WTC11 (cell line): ENCODE measurements at regions not wholly inside any gene's neighbourhood (a gene's known extent, or its start where the extent isn't known, plus 50 kb on each side); places are given as distances from the start of the nearest gene placed in this dataset.

Source experiments
- ATAC-seq: fragments of 200-7000 bp; cut with Tn5 transposase; 2 replicates; pipeline ENCODE4 v1.10.0; 2021; ENCODE audit warnings: mild to moderate bottlenecking, moderate library complexity
- CTCF ChIA-PET: fragments of 300-600 bp; sonication (Branson Sonifier 250); formaldehyde crosslinking; loops from one replicate; lab custom pipeline; 2021; ENCODE audit warnings: antibody characterized with exemption; lab: Charles Lee
- POLR2A ChIA-PET: fragments of 350-600 bp; sonication (Branson Sonifier 250); formaldehyde crosslinking; loops from one replicate; lab custom pipeline; 2021; ENCODE audit warnings: antibody characterized with exemption; lab: Charles Lee
- DNase-seq: peaks from one replicate; pipeline ENCODE4 v3.0.0; 2021; ENCODE audit warnings: low spot score
- H3K27ac Mint-ChIP-seq: 2 replicates; pipeline ENCODE4 v1.8.0; 2021; ENCODE audit warnings: mixed read lengths
- H3K27me3 Mint-ChIP-seq: 2 replicates; pipeline ENCODE4 v1.8.0; 2021; ENCODE audit warnings: low read depth, mild to moderate bottlenecking, moderate library complexity, mixed read lengths
- H3K36me3 Mint-ChIP-seq: 2 replicates; pipeline ENCODE4 v1.8.0; 2021; ENCODE audit warnings: mixed read lengths
- H3K4me1 Mint-ChIP-seq: 2 replicates; pipeline ENCODE4 v1.8.0; 2022; ENCODE audit warnings: mixed read lengths
- H3K4me3 Mint-ChIP-seq: 2 replicates; pipeline ENCODE4 v1.8.0; 2021; ENCODE audit warnings: mild to moderate bottlenecking, moderate library complexity, mixed read lengths
- H3K9me3 Mint-ChIP-seq: 2 replicates; pipeline ENCODE4 v1.8.0; 2021; ENCODE audit warnings: mixed read lengths
- ATF3 ChIP-seq: sonication (generic); formaldehyde crosslinking; conservative IDR thresholded peaks from 2 replicates; pipeline ENCODE4 v1.8.1; 2022; ENCODE audit warnings: mild to moderate bottlenecking, missing genetic modification reagents
- CBFB ChIP-seq: sonication (generic); formaldehyde crosslinking; IDR thresholded peaks from 2 replicates; pipeline ENCODE4 v1.8.1; 2022; ENCODE audit warnings: mild to moderate bottlenecking, low read depth, missing genetic modification reagents
- ELF4 ChIP-seq: sonication (generic); formaldehyde crosslinking; IDR thresholded peaks from 2 replicates; pipeline ENCODE4 v1.8.1; 2022; ENCODE audit warnings: low read depth, mild to moderate bottlenecking, moderate library complexity, missing genetic modification reagents
- EMX1 ChIP-seq: fragments of 250-450 bp; sonication (Bioruptor Pico); IDR thresholded peaks from 2 replicates; pipeline ENCODE4 v1.8.0; 2021; ENCODE audit warnings: mild to moderate bottlenecking
- FOXP1 ChIP-seq: sonication (generic); formaldehyde crosslinking; IDR thresholded peaks from 2 replicates; pipeline ENCODE4 v1.8.0; 2022; ENCODE audit warnings: missing genetic modification reagents, mild to moderate bottlenecking, moderate library complexity, borderline replicate concordance
- FOXP4 ChIP-seq: sonication (generic); formaldehyde crosslinking; IDR thresholded peaks from 2 replicates; pipeline ENCODE4 v1.8.0; 2022; ENCODE audit warnings: mild to moderate bottlenecking, missing genetic modification reagents
- HMGXB4 ChIP-seq: sonication (generic); formaldehyde crosslinking; IDR thresholded peaks from 2 replicates; pipeline ENCODE4 v1.8.1; 2023; ENCODE audit warnings: mild to moderate bottlenecking, moderate library complexity, missing genetic modification reagents
- MXD4 ChIP-seq: fragments of 250-450 bp; sonication (Bioruptor Pico); IDR thresholded peaks from 2 replicates; pipeline ENCODE4 v1.8.0; 2021; ENCODE audit warnings: mild to moderate bottlenecking, moderate library complexity, borderline replicate concordance
- NFATC4 ChIP-seq: fragments of 250-450 bp; sonication (Bioruptor Pico); IDR thresholded peaks from 2 replicates; pipeline ENCODE4 v1.9.0; 2021; ENCODE audit warnings: mild to moderate bottlenecking
- NR1H2 ChIP-seq: sonication (generic); formaldehyde crosslinking; IDR thresholded peaks from 2 replicates; pipeline ENCODE4 v1.9.0; 2021; ENCODE audit warnings: mild to moderate bottlenecking, moderate library complexity, missing genetic modification reagents
- SMAD3 ChIP-seq: sonication (generic); formaldehyde crosslinking; IDR thresholded peaks from 2 replicates; pipeline ENCODE4 v1.8.0; 2022; ENCODE audit warnings: missing genetic modification reagents, mild to moderate bottlenecking, borderline replicate concordance
- SP1 ChIP-seq: sonication (generic); formaldehyde crosslinking; conservative IDR thresholded peaks from 2 replicates; pipeline ENCODE4 v1.8.1; 2022; ENCODE audit warnings: missing genetic modification reagents
- ZNF317 ChIP-seq: sonication (generic); formaldehyde crosslinking; IDR thresholded peaks from 2 replicates; pipeline ENCODE4 v1.8.1; 2023; ENCODE audit warnings: low read depth, mild to moderate bottlenecking, moderate library complexity, missing genetic modification reagents, borderline replicate concordance
- ZNF396 ChIP-seq: fragments of 250-450 bp; sonication (Bioruptor Pico); IDR thresholded peaks from 2 replicates; pipeline ENCODE4 v1.8.0; 2021; ENCODE audit warnings: mild to moderate bottlenecking, moderate library complexity, borderline replicate concordance
- ZSCAN18 ChIP-seq: fragments of 250-450 bp; sonication (Bioruptor Pico); IDR thresholded peaks from 2 replicates; pipeline ENCODE4 v2.1.2; 2022; ENCODE audit warnings: mild to moderate bottlenecking, moderate library complexity
- TF ChIP-seq, protein P1 (sequence below): sonication (generic); formaldehyde crosslinking; IDR thresholded peaks from 2 replicates; pipeline ENCODE4 v1.8.0; 2022; ENCODE audit warnings: mild to moderate bottlenecking, missing genetic modification reagents
- TF ChIP-seq, protein P2 (sequence below): sonication (generic); formaldehyde crosslinking; IDR thresholded peaks from 2 replicates; pipeline ENCODE4 v1.8.1; 2023; ENCODE audit warnings: mild to moderate bottlenecking, missing genetic modification reagents
- TF ChIP-seq, protein P3 (sequence below): sonication (generic); formaldehyde crosslinking; IDR thresholded peaks from 2 replicates; pipeline ENCODE4 v1.8.0; 2023; ENCODE audit warnings: missing genetic modification reagents

DNA sequence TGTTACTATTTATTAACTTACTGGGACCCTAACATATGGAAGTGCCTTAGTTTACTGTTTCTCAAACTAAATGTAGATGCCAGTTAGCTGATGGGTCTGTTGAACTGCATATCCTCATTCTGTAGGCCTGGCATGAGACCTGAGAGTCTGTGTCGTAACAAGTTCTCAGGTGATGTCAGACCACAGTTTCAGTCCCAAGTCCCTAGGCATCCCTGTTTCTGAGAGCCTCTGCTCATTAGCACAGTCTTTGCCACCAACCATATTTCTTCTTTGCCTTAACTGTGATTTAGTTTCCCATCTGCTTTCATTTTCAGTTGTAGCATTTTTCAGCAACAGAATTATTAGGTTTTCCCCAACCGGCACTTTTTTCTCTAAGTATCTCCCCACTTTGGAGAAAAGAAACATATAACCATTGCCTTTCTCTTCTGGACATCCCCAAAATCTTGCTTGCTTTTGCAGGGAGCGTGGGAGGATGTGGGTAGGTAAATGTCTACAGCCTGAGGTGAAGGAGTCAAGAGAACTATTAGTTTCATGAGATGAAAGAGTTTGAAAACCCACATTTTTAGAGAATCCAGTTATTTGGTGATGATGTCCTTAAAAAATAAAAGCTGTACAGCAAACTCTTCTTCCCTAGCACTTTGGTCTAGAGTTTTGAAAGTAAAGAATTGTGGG, 74.6 kb downstream of the NUDT12 start (continued):
- no peak for TF ChIP-seq ZSCAN18 (CRISPR knock-in tag)

DNA sequence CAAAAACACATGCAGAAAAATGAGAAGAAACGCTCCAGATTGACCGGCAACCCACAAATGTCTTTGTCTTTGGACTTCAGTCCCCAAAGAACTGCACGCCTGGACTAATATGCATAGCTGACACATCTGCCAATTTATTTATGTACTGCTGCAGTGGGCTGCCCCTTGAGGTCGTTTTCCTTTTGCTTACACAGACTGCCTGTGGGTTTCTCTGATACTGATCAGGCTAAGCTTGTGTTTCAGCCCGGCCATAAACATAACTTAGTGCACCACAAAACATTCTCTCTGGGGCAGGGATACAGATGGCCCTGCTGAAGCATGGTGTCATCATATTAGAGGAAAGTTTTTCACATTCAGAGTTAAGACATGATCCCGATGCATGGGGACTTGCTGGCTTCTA, 75.4 kb downstream of the NUDT12 start:
- ATAC-seq, result no peak
- ChIA-PET CTCF (interaction anchor here (0.5 to 1.4 kb wide), 3 partner anchors 11 to 229 kb away, joined by 3 to 5 read pairs (median 4); no protein-coding TSS in a partner anchor), POLR2A (interaction anchor here (1.4 kb wide), 1 partner anchor 229 kb away, joined by 6 read pairs; the partner anchor contains the start of gene MACIR)
- no peak overlapping the region for H3K27ac Mint-ChIP-seq
- peaks cover 38% of the 10 kb centered on the region for H3K4me1 Mint-ChIP-seq
- H3K36me3 Mint-ChIP-seq, result no peaks in the 10 kb centered on the region
- H3K4me3 Mint-ChIP-seq, result no peak overlapping the region
- DNase-seq, result no peak
- H3K9me3 Mint-ChIP-seq, result no peaks in the 10 kb centered on the region
- no peaks in the 10 kb centered on the region for H3K27me3 Mint-ChIP-seq
- TF ChIP-seq MXD4 (CRISPR knock-in tag) (no peak), FOXP4 (CRISPR knock-in tag) (no peak), ZNF396 (no peak), ELF4 (CRISPR knock-in tag) (no peak), NFATC4 (CRISPR knock-in tag) (no peak), SP1 (CRISPR knock-in tag) (no peak), EMX1 (CRISPR knock-in tag) (no peak), FOXP1 (CRISPR knock-in tag) (no peak), NR1H2 (CRISPR knock-in tag) (no peak), CBFB (CRISPR knock-in tag) (no peak), HMGXB4 (CRISPR knock-in tag) (no peak)
- TF ChIP-seq, protein P1, sequence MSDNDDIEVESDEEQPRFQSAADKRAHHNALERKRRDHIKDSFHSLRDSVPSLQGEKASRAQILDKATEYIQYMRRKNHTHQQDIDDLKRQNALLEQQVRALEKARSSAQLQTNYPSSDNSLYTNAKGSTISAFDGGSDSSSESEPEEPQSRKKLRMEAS (CRISPR knock-in tag), result no peak
- TF ChIP-seq, protein P2, sequence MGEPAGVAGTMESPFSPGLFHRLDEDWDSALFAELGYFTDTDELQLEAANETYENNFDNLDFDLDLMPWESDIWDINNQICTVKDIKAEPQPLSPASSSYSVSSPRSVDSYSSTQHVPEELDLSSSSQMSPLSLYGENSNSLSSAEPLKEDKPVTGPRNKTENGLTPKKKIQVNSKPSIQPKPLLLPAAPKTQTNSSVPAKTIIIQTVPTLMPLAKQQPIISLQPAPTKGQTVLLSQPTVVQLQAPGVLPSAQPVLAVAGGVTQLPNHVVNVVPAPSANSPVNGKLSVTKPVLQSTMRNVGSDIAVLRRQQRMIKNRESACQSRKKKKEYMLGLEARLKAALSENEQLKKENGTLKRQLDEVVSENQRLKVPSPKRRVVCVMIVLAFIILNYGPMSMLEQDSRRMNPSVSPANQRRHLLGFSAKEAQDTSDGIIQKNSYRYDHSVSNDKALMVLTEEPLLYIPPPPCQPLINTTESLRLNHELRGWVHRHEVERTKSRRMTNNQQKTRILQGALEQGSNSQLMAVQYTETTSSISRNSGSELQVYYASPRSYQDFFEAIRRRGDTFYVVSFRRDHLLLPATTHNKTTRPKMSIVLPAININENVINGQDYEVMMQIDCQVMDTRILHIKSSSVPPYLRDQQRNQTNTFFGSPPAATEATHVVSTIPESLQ (CRISPR knock-in tag), result no peak

- ChIA-PET POLR2A (interaction anchor here (1.4 kb wide), 1 partner anchor 228 kb away, joined by 6 read pairs; the partner anchor contains the start of gene MACIR), CTCF (interaction anchor here (0.5 to 1.4 kb wide), 3 partner anchors 12 to 228 kb away, joined by 3 to 5 read pairs (median 4); no protein-coding TSS in a partner anchor)
- Mint-ChIP-seq H3K9me3 (no peaks in the 10 kb centered on the region), H3K27me3 (no peaks in the 10 kb centered on the region), H3K4me3 (no peak overlapping the region), H3K4me1 (peaks cover 38% of the 10 kb centered on the region), H3K36me3 (no peaks in the 10 kb centered on the region), H3K27ac (no peak overlapping the region)
- no peak for ATAC-seq
- no peak for DNase-seq
- TF ChIP-seq ATF3 (CRISPR knock-in tag) (no peak), ZNF317 (CRISPR knock-in tag) (no peak), NFATC4 (CRISPR knock-in tag) (no peak), HMGXB4 (CRISPR knock-in tag) (no peak), SMAD3 (CRISPR knock-in tag) (no peak)
- TF ChIP-seq, protein P3, sequence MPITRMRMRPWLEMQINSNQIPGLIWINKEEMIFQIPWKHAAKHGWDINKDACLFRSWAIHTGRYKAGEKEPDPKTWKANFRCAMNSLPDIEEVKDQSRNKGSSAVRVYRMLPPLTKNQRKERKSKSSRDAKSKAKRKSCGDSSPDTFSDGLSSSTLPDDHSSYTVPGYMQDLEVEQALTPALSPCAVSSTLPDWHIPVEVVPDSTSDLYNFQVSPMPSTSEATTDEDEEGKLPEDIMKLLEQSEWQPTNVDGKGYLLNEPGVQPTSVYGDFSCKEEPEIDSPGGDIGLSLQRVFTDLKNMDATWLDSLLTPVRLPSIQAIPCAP, result no peak
Measured at GRCh38 chr5:103486739-103487138, 75.8 kb downstream of the NUDT12 start.
